22Rv1 (cell line): ENCODE measurements at regions not wholly inside any gene's neighbourhood (a gene's known extent, or its start where the extent isn't known, plus 50 kb on each side); places are given as distances from the start of the nearest gene placed in this dataset.

Source experiments
- ZFX ChIP-seq: fragments of 450-650 bp; IDR thresholded peaks from 2 replicates; pipeline ENCODE4 v1.6.1; 2017; ENCODE audit warnings: antibody characterized with exemption, borderline replicate concordance
- TF ChIP-seq, protein P1 (sequence below): fragments of 450-650 bp; IDR thresholded peaks from 2 replicates; pipeline ENCODE4 v1.5.1; 2017; ENCODE audit warnings: mild to moderate bottlenecking

DNA sequence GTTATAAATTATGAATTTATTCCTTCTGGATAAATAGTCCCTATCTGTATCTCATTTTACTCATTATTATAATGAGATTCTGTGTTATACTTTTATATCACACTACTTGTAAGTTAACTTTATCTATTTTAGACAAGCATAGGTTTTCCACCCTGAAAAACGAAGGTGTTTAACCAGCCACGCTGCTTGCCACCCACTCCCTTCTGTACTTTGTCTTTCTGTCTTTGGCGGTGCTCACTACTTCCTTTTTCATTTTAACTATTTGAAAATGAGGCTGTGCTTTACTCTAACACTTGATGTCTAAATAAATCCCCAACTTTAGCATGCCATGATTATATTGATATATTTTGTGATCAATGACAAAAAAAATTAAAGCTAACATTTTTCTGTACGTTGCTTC, 952.9 kb downstream of the DNAJB9 start:
- TF ChIP-seq, protein P1, sequence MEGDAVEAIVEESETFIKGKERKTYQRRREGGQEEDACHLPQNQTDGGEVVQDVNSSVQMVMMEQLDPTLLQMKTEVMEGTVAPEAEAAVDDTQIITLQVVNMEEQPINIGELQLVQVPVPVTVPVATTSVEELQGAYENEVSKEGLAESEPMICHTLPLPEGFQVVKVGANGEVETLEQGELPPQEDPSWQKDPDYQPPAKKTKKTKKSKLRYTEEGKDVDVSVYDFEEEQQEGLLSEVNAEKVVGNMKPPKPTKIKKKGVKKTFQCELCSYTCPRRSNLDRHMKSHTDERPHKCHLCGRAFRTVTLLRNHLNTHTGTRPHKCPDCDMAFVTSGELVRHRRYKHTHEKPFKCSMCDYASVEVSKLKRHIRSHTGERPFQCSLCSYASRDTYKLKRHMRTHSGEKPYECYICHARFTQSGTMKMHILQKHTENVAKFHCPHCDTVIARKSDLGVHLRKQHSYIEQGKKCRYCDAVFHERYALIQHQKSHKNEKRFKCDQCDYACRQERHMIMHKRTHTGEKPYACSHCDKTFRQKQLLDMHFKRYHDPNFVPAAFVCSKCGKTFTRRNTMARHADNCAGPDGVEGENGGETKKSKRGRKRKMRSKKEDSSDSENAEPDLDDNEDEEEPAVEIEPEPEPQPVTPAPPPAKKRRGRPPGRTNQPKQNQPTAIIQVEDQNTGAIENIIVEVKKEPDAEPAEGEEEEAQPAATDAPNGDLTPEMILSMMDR: no peak
- no peak for TF ChIP-seq ZFX
